Hematopoietic multipotent progenitor cell treated with erythropoietin and hydrocortisone succinate and interleukin-3 and kit ligand, for 8 days (in vitro differentiated cells): ENCODE measurements at regions not wholly inside any gene's neighbourhood (a gene's known extent, or its start where the extent isn't known, plus 50 kb on each side); places are given as distances from the start of the nearest gene placed in this dataset.
"Not testable (repeated sequence)": the region's sequence is repeated elsewhere in the genome, so short reads cannot be mapped to it uniquely, and the experiment has no call there.

Experiments
- DNase-seq: peaks from one replicate; pipeline ENCODE4 v3.0.0-alpha.2; 2015

- DNase-seq: no peak
Observed at GRCh38 chr5:28734396-28734795, 1696.0 kb upstream of the CDH9 start.

- DNase-seq: no peak
Observed at GRCh38 chr5:28729067-28729466, 1690.7 kb upstream of the CDH9 start.

GRCh38 chr5:28726815-28727214, 1688.4 kb upstream of the CDH9 start:
- DNase-seq: no peak

GRCh38 chr5:28725001-28725400, 1686.6 kb upstream of the CDH9 start:
- DNase-seq: no peak

GRCh38 chr5:28714907-28715698, 1676.7 kb upstream of the CDH9 start:
- DNase-seq: no peak

- DNase-seq: no peak
Observed at GRCh38 chr5:28710360-28710759, 1672.0 kb upstream of the CDH9 start.

GRCh38 chr5:28708472-28708871, 1670.1 kb upstream of the CDH9 start:
- DNase-seq: no peak

GRCh38 chr5:28707706-28708105, 1669.3 kb upstream of the CDH9 start:
- no peak for DNase-seq

GRCh38 chr5:28703651-28704260, 1665.4 kb upstream of the CDH9 start:
- DNase-seq: no peak

- no peak for DNase-seq
Observed at GRCh38 chr5:28691526-28691925, 1653.1 kb upstream of the CDH9 start.

GRCh38 chr5:28685794-28686193, 1647.4 kb upstream of the CDH9 start:
- no peak for DNase-seq

GRCh38 chr5:28678899-28679298, 1640.5 kb upstream of the CDH9 start:
- DNase-seq: no peak

GRCh38 chr5:28666110-28666509, 1627.7 kb upstream of the CDH9 start:
- DNase-seq: no peak

GRCh38 chr5:28648108-28648507, 1609.7 kb upstream of the CDH9 start:
- no peak for DNase-seq

GRCh38 chr5:28632607-28633006, 1594.2 kb upstream of the CDH9 start:
- no peak for DNase-seq

- DNase-seq: no peak
Observed at GRCh38 chr5:28603869-28604268, 1565.5 kb upstream of the CDH9 start.

- DNase-seq: no peak
Observed at GRCh38 chr5:28602429-28602828, 1564.0 kb upstream of the CDH9 start.

- DNase-seq: not testable (repeated sequence)
Observed at GRCh38 chr5:28596707-28597106, 1558.3 kb upstream of the CDH9 start.

GRCh38 chr5:28580616-28581015, 1542.2 kb upstream of the CDH9 start:
- DNase-seq: no peak

- DNase-seq: no peak
Observed at GRCh38 chr5:28576022-28576421, 1537.6 kb upstream of the CDH9 start.

- no peak for DNase-seq
Observed at GRCh38 chr5:28575368-28575767, 1537.0 kb upstream of the CDH9 start.

- DNase-seq: no peak
Observed at GRCh38 chr5:28574606-28575005, 1536.2 kb upstream of the CDH9 start.

GRCh38 chr5:28567048-28567447, 1528.7 kb upstream of the CDH9 start:
- no peak for DNase-seq

GRCh38 chr5:28561522-28561921, 1523.1 kb upstream of the CDH9 start:
- DNase-seq: no peak

- DNase-seq: no peak
Observed at GRCh38 chr5:28558196-28558595, 1519.8 kb upstream of the CDH9 start.
